CD1c-positive myeloid dendritic cell (primary cell): ENCODE measurements at regions not wholly inside any gene's neighbourhood (a gene's known extent, or its start where the extent isn't known, plus 50 kb on each side); places are given as distances from the start of the nearest gene placed in this dataset.

Source experiments
- DNase-seq: peaks from one replicate; pipeline ENCODE4 v3.0.0-alpha.2; 2016; ENCODE audit errors: extremely low spot score

GRCh38 chr4:29521281-29521680 lies 1198.9 kb upstream of the PCDH7 start:
- no peak for DNase-seq

GRCh38 chr4:29536745-29537144 lies 1183.4 kb upstream of the PCDH7 start:
- DNase-seq = no peak

- DNase-seq = no peak
Observed at GRCh38 chr4:29538889-29539646, 1181.1 kb upstream of the PCDH7 start.

- no peak for DNase-seq
Observed at GRCh38 chr4:29540439-29541102, 1179.6 kb upstream of the PCDH7 start.

GRCh38 chr4:29541757-29542156 lies 1178.4 kb upstream of the PCDH7 start:
- no peak for DNase-seq

GRCh38 chr4:29549342-29549741 lies 1170.8 kb upstream of the PCDH7 start:
- DNase-seq = no peak

- DNase-seq = no peak
Observed at GRCh38 chr4:29551821-29552220, 1168.3 kb upstream of the PCDH7 start.

GRCh38 chr4:29553846-29554245 lies 1166.3 kb upstream of the PCDH7 start:
- no peak for DNase-seq

- DNase-seq = no peak
Observed at GRCh38 chr4:29558789-29559188, 1161.4 kb upstream of the PCDH7 start.

GRCh38 chr4:29559286-29559685 lies 1160.9 kb upstream of the PCDH7 start:
- no peak for DNase-seq

GRCh38 chr4:29560452-29560851 lies 1159.7 kb upstream of the PCDH7 start:
- no peak for DNase-seq

- no peak for DNase-seq
Observed at GRCh38 chr4:29565256-29565655, 1154.9 kb upstream of the PCDH7 start.

- no peak for DNase-seq
Observed at GRCh38 chr4:29566371-29566770, 1153.8 kb upstream of the PCDH7 start.

- DNase-seq = no peak
Observed at GRCh38 chr4:29571322-29571721, 1148.8 kb upstream of the PCDH7 start.

- no peak for DNase-seq
Observed at GRCh38 chr4:29578329-29578728, 1141.8 kb upstream of the PCDH7 start.

GRCh38 chr4:29581457-29581856 lies 1138.7 kb upstream of the PCDH7 start:
- DNase-seq = no peak

GRCh38 chr4:29588617-29589016 lies 1131.6 kb upstream of the PCDH7 start:
- no peak for DNase-seq

GRCh38 chr4:29596228-29596627 lies 1123.9 kb upstream of the PCDH7 start:
- no peak for DNase-seq

- DNase-seq = no peak
Observed at GRCh38 chr4:29619168-29619567, 1101.0 kb upstream of the PCDH7 start.

- no peak for DNase-seq
Observed at GRCh38 chr4:29632199-29632598, 1088.0 kb upstream of the PCDH7 start.

- no peak for DNase-seq
Observed at GRCh38 chr4:29636961-29637360, 1083.2 kb upstream of the PCDH7 start.

- DNase-seq = no peak
Observed at GRCh38 chr4:29653221-29653620, 1066.9 kb upstream of the PCDH7 start.

- no peak for DNase-seq
Observed at GRCh38 chr4:29680644-29681043, 1039.5 kb upstream of the PCDH7 start.

GRCh38 chr4:29704059-29704458 lies 1016.1 kb upstream of the PCDH7 start:
- no peak for DNase-seq
